ENCODE measurements at regions not wholly inside any gene's neighbourhood (a gene's known extent, or its start where the extent isn't known, plus 50 kb on each side); places are given as distances from the start of the nearest gene placed in this dataset.
"Not testable (repeated sequence)": the region's sequence is repeated elsewhere in the genome, so short reads cannot be mapped to it uniquely, and the experiment has no call there.

GRCh38 chr3:110495201-110495927 is 576.3 kb upstream of the NECTIN3 start:
- Histone ChIP-seq H3K27me3 (ENCODE audit: insufficient read depth, low read length) (no peaks in the 10 kb centered on the region), H3K4me3 (ENCODE audit: low read length) (no peak overlapping the region), H3K9me3 (ENCODE audit: low read length) (no peaks in the 10 kb centered on the region), H3K4me1 (ENCODE audit: insufficient read depth, low read length) (no peaks in the 10 kb centered on the region), H3K36me3 (ENCODE audit: insufficient read depth, low read length) (no peaks in the 10 kb centered on the region), H2AFZ (ENCODE audit: low read depth, low read length) (no peak overlapping the region)

- Histone ChIP-seq H3K36me3 (ENCODE audit: insufficient read depth, low read length) (no peaks in the 10 kb centered on the region), H2AFZ (ENCODE audit: low read depth, low read length) (no peak overlapping the region), H3K27me3 (ENCODE audit: insufficient read depth, low read length) (no peaks in the 10 kb centered on the region), H3K9me3 (ENCODE audit: low read length) (no peaks in the 10 kb centered on the region), H3K4me3 (ENCODE audit: low read length) (no peak overlapping the region), H3K4me1 (ENCODE audit: insufficient read depth, low read length) (no peaks in the 10 kb centered on the region)
Observed at GRCh38 chr3:110504401-110504800, 567.2 kb upstream of the NECTIN3 start.

- Histone ChIP-seq H3K36me3 (ENCODE audit: insufficient read depth, low read length) (no peaks in the 10 kb centered on the region), H3K4me1 (ENCODE audit: insufficient read depth, low read length) (no peaks in the 10 kb centered on the region), H3K4me3 (ENCODE audit: low read length) (no peak overlapping the region), H2AFZ (ENCODE audit: low read depth, low read length) (no peak overlapping the region), H3K27me3 (ENCODE audit: insufficient read depth, low read length) (no peaks in the 10 kb centered on the region), H3K9me3 (ENCODE audit: low read length) (no peaks in the 10 kb centered on the region)
Observed at GRCh38 chr3:110504901-110505300, 566.7 kb upstream of the NECTIN3 start.

- Histone ChIP-seq H3K27me3 (ENCODE audit: insufficient read depth, low read length) (no peaks in the 10 kb centered on the region), H3K4me3 (ENCODE audit: low read length) (no peak overlapping the region), H2AFZ (ENCODE audit: low read depth, low read length) (no peak overlapping the region), H3K36me3 (ENCODE audit: insufficient read depth, low read length) (no peaks in the 10 kb centered on the region), H3K4me1 (ENCODE audit: insufficient read depth, low read length) (no peaks in the 10 kb centered on the region), H3K9me3 (ENCODE audit: low read length) (no peaks in the 10 kb centered on the region)
Observed at GRCh38 chr3:110506890-110507289, 564.7 kb upstream of the NECTIN3 start.

- H3K36me3 ChIP-seq (ENCODE audit: insufficient read depth, low read length); H3K9me3 ChIP-seq (ENCODE audit: low read length); H2AFZ ChIP-seq (ENCODE audit: low read depth, low read length); H3K27me3 ChIP-seq (ENCODE audit: insufficient read depth, low read length); H3K4me1 ChIP-seq (ENCODE audit: insufficient read depth, low read length); H3K4me3 ChIP-seq (ENCODE audit: low read length): not testable (repeated sequence)
Observed at GRCh38 chr3:110507570-110507969, 564.0 kb upstream of the NECTIN3 start.

- no peak overlapping the region for H3K4me3 ChIP-seq (ENCODE audit: low read length)
- H3K36me3 ChIP-seq (ENCODE audit: insufficient read depth, low read length) = no peaks in the 10 kb centered on the region
- no peak overlapping the region for H2AFZ ChIP-seq (ENCODE audit: low read depth, low read length)
- H3K27me3 ChIP-seq (ENCODE audit: insufficient read depth, low read length) = no peaks in the 10 kb centered on the region
- H3K4me1 ChIP-seq (ENCODE audit: insufficient read depth, low read length) = no peaks in the 10 kb centered on the region
- H3K9me3 ChIP-seq (ENCODE audit: low read length) = no peaks in the 10 kb centered on the region
Observed at GRCh38 chr3:110512961-110513360, 558.7 kb upstream of the NECTIN3 start.

GRCh38 chr3:110518031-110518430 is 553.6 kb upstream of the NECTIN3 start:
- no peaks in the 10 kb centered on the region for H3K27me3 ChIP-seq (ENCODE audit: insufficient read depth, low read length)
- no peak overlapping the region for H2AFZ ChIP-seq (ENCODE audit: low read depth, low read length)
- H3K4me1 ChIP-seq (ENCODE audit: insufficient read depth, low read length) = no peaks in the 10 kb centered on the region
- no peaks in the 10 kb centered on the region for H3K36me3 ChIP-seq (ENCODE audit: insufficient read depth, low read length)
- no peak overlapping the region for H3K4me3 ChIP-seq (ENCODE audit: low read length)
- H3K9me3 ChIP-seq (ENCODE audit: low read length) = no peaks in the 10 kb centered on the region

GRCh38 chr3:110519071-110519470 is 552.5 kb upstream of the NECTIN3 start:
- Histone ChIP-seq H3K9me3 (ENCODE audit: low read length) (no peaks in the 10 kb centered on the region), H3K27me3 (ENCODE audit: insufficient read depth, low read length) (no peaks in the 10 kb centered on the region), H3K4me3 (ENCODE audit: low read length) (no peak overlapping the region), H3K36me3 (ENCODE audit: insufficient read depth, low read length) (no peaks in the 10 kb centered on the region), H2AFZ (ENCODE audit: low read depth, low read length) (no peak overlapping the region), H3K4me1 (ENCODE audit: insufficient read depth, low read length) (no peaks in the 10 kb centered on the region)

GRCh38 chr3:110521019-110521418 is 550.6 kb upstream of the NECTIN3 start:
- Histone ChIP-seq H3K27me3 (ENCODE audit: insufficient read depth, low read length) (no peaks in the 10 kb centered on the region), H3K4me3 (ENCODE audit: low read length) (no peak overlapping the region), H2AFZ (ENCODE audit: low read depth, low read length) (no peak overlapping the region), H3K9me3 (ENCODE audit: low read length) (no peaks in the 10 kb centered on the region), H3K4me1 (ENCODE audit: insufficient read depth, low read length) (no peaks in the 10 kb centered on the region), H3K36me3 (ENCODE audit: insufficient read depth, low read length) (no peaks in the 10 kb centered on the region)

GRCh38 chr3:110525558-110526064 is 546.0 kb upstream of the NECTIN3 start:
- H3K4me3 ChIP-seq (ENCODE audit: low read length); H3K27me3 ChIP-seq (ENCODE audit: insufficient read depth, low read length); H2AFZ ChIP-seq (ENCODE audit: low read depth, low read length); H3K9me3 ChIP-seq (ENCODE audit: low read length); H3K36me3 ChIP-seq (ENCODE audit: insufficient read depth, low read length): not testable (repeated sequence)
- H3K4me1 ChIP-seq (ENCODE audit: insufficient read depth, low read length) = peaks cover 11% of the 10 kb centered on the region

GRCh38 chr3:110526777-110527727 is 544.6 kb upstream of the NECTIN3 start:
- Histone ChIP-seq H3K36me3 (ENCODE audit: insufficient read depth, low read length) (no peaks in the 10 kb centered on the region), H3K27me3 (ENCODE audit: insufficient read depth, low read length) (no peaks in the 10 kb centered on the region), H3K4me3 (ENCODE audit: low read length) (no peak overlapping the region), H3K9me3 (ENCODE audit: low read length) (no peaks in the 10 kb centered on the region), H3K4me1 (ENCODE audit: insufficient read depth, low read length) (peaks cover 11% of the 10 kb centered on the region), H2AFZ (ENCODE audit: low read depth, low read length) (no peak overlapping the region)

- Histone ChIP-seq H3K4me3 (ENCODE audit: low read length) (no peak overlapping the region), H3K9me3 (ENCODE audit: low read length) (no peaks in the 10 kb centered on the region), H3K27me3 (ENCODE audit: insufficient read depth, low read length) (no peaks in the 10 kb centered on the region), H2AFZ (ENCODE audit: low read depth, low read length) (no peak overlapping the region), H3K4me1 (ENCODE audit: insufficient read depth, low read length) (peaks cover 11% of the 10 kb centered on the region), H3K36me3 (ENCODE audit: insufficient read depth, low read length) (no peaks in the 10 kb centered on the region)
Observed at GRCh38 chr3:110528305-110529121, 543.1 kb upstream of the NECTIN3 start.

- no peak overlapping the region for H3K4me3 ChIP-seq (ENCODE audit: low read length)
Observed at GRCh38 chr3:110530902-110531301, 540.7 kb upstream of the NECTIN3 start.

More at GRCh38 chr3:110530902-110531301, 540.7 kb upstream of the NECTIN3 start:
- Histone ChIP-seq H2AFZ (ENCODE audit: low read depth, low read length) (no peak overlapping the region), H3K9me3 (ENCODE audit: low read length) (no peaks in the 10 kb centered on the region), H3K36me3 (ENCODE audit: insufficient read depth, low read length) (no peaks in the 10 kb centered on the region), H3K27me3 (ENCODE audit: insufficient read depth, low read length) (no peaks in the 10 kb centered on the region), H3K4me1 (ENCODE audit: insufficient read depth, low read length) (peaks cover 11% of the 10 kb centered on the region)
